ENCODE measurements at regions not wholly inside any gene's neighbourhood (a gene's known extent, or its start where the extent isn't known, plus 50 kb on each side); places are given as distances from the start of the nearest gene placed in this dataset.

- Histone ChIP-seq H3K9me3 (ENCODE audit: control insufficient read depth, low read depth, low read length) (no peaks in the 10 kb centered on the region), H3K79me1 (ENCODE audit: insufficient read depth, low read depth, low read length, poor library complexity, severe bottlenecking) (no peaks in the 10 kb centered on the region), H3K56ac (ENCODE audit: insufficient read length, low read depth, low read length) (no peak overlapping the region), H3K18ac (ENCODE audit: insufficient read length, low read depth, low read length) (no peak overlapping the region), H4K91ac (ENCODE audit: insufficient read length, low read depth, low read length) (no peak overlapping the region), H2AK5ac (ENCODE audit: insufficient read length, low read length) (no peak overlapping the region), H2BK15ac (ENCODE audit: low read depth, low read length) (no peak overlapping the region), H3K14ac (ENCODE audit: insufficient read depth, low read length) (no peak overlapping the region), H3K79me2 (ENCODE audit: insufficient read depth, low read length) (no peaks in the 10 kb centered on the region), H2AFZ (ENCODE audit: low read length) (no peak overlapping the region), H3K23me2 (ENCODE audit: insufficient read length, low read depth, low read length, poor library complexity, severe bottlenecking) (no peaks in the 10 kb centered on the region), H3K9ac (ENCODE audit: extremely low read depth, insufficient read length, low read length) (no peak overlapping the region), H3K4me1 (ENCODE audit: insufficient read depth, low read length) (no peaks in the 10 kb centered on the region), H2BK120ac (ENCODE audit: low read depth, low read length, poor library complexity, severe bottlenecking) (no peak overlapping the region), H3K4me2 (ENCODE audit: insufficient read depth, insufficient read length, low read length) (no peak overlapping the region), H3T11ph (ENCODE audit: low read length) (no peak overlapping the region), H2BK20ac (ENCODE audit: low read depth, low read length, poor library complexity, severe bottlenecking) (no peak overlapping the region), H3K4ac (ENCODE audit: low read depth, low read length) (no peak overlapping the region), H3K23ac (ENCODE audit: insufficient read length, low read depth, low read length) (no peak overlapping the region), H3K27me3 (ENCODE audit: insufficient read depth, low read length) (no peaks in the 10 kb centered on the region), H3K27ac (ENCODE audit: insufficient read length, low read depth, low read length) (no peak overlapping the region), H4K20me1 (ENCODE audit: control insufficient read depth, insufficient read depth, insufficient read length) (no peaks in the 10 kb centered on the region), H4K5ac (ENCODE audit: insufficient read length, low read depth, low read length) (no peak overlapping the region), H4K8ac (replicated peaks; ENCODE audit: insufficient read length, low read depth, low read length) (no peak overlapping the region), H2BK12ac (ENCODE audit: insufficient read length, low read depth, low read length) (no peak overlapping the region), H2BK5ac (ENCODE audit: insufficient read length, low read length) (no peak overlapping the region)
- Mint-ChIP-seq H3K4me1 (no peaks in the 10 kb centered on the region), H3K36me3 (ENCODE audit: insufficient read depth in 1 of 3, low read depth in 3 of 3) (no peaks in the 10 kb centered on the region), H3K9me3 (no peaks in the 10 kb centered on the region), H3K4me3 (no peak overlapping the region), H3K27me3 (ENCODE audit: low read depth) (no peaks in the 10 kb centered on the region), H3K27ac (no peak overlapping the region)
- DNase-seq = no peak
- TF ChIP-seq CTCF (conservative IDR thresholded peaks at IDR 0.05) = no peak
- WGBS (ENCODE audit: extremely low coverage, insufficient read length, low lambda C conversion rate) = no CpG with 5 or more reads among the region's 5 CpGs
These were observed 842.8 kb upstream of the CNTN5 start for GRCh38 chr11:98177925-98178324.
